GM18909 (cell line): ENCODE measurements at regions not wholly inside any gene's neighbourhood (a gene's known extent, or its start where the extent isn't known, plus 50 kb on each side); places are given as distances from the start of the nearest gene placed in this dataset.
"Not testable (repeated sequence)": the region's sequence is repeated elsewhere in the genome, so short reads cannot be mapped to it uniquely, and the experiment has no call there.

Source experiments
- ATAC-seq: cut with Tn5 transposase; IDR thresholded peaks from one replicate; pipeline ENCODE4 v1.9.1; 2021; ENCODE audit warnings: mild to moderate bottlenecking; ENCODE audit not compliant: unreplicated experiment, poor library complexity

GRCh38 chr5:82590112-82590511, 312.0 kb upstream of the RPS23 start:
- no peak for ATAC-seq

GRCh38 chr5:82586661-82587310, 308.6 kb upstream of the RPS23 start:
- no peak for ATAC-seq

GRCh38 chr5:82586181-82586580, 308.0 kb upstream of the RPS23 start:
- ATAC-seq = no peak

- no peak for ATAC-seq
Observed at GRCh38 chr5:82584631-82585030, 306.5 kb upstream of the RPS23 start.

GRCh38 chr5:82583331-82583730, 305.2 kb upstream of the RPS23 start:
- not testable (repeated sequence) for ATAC-seq

- ATAC-seq = no peak
Observed at GRCh38 chr5:82564963-82565362, 286.8 kb upstream of the RPS23 start.

- no peak for ATAC-seq
Observed at GRCh38 chr5:82563745-82564144, 285.6 kb upstream of the RPS23 start.

GRCh38 chr5:82562696-82563240, 284.6 kb upstream of the RPS23 start:
- no peak for ATAC-seq

- no peak for ATAC-seq
Observed at GRCh38 chr5:82561797-82562196, 283.6 kb upstream of the RPS23 start.

- no peak for ATAC-seq
Observed at GRCh38 chr5:82560969-82561368, 282.8 kb upstream of the RPS23 start.

- no peak for ATAC-seq
Observed at GRCh38 chr5:82560561-82560960, 282.4 kb upstream of the RPS23 start.

GRCh38 chr5:82551840-82552385, 273.8 kb upstream of the RPS23 start:
- no peak for ATAC-seq

- ATAC-seq = no peak
Observed at GRCh38 chr5:82551192-82551591, 273.0 kb upstream of the RPS23 start.

- ATAC-seq = no peak
Observed at GRCh38 chr5:82549263-82549662, 271.1 kb upstream of the RPS23 start.

GRCh38 chr5:82544004-82544403, 265.9 kb upstream of the RPS23 start:
- ATAC-seq = no peak

- no peak for ATAC-seq
Observed at GRCh38 chr5:82540301-82540700, 262.1 kb upstream of the RPS23 start.

GRCh38 chr5:82538339-82539034, 260.3 kb upstream of the RPS23 start:
- ATAC-seq = no peak

- ATAC-seq = no peak
Observed at GRCh38 chr5:82537687-82538306, 259.6 kb upstream of the RPS23 start.

- ATAC-seq = no peak
Observed at GRCh38 chr5:82534986-82535385, 256.8 kb upstream of the RPS23 start.

GRCh38 chr5:82532075-82532474, 253.9 kb upstream of the RPS23 start:
- not testable (repeated sequence) for ATAC-seq

GRCh38 chr5:82526540-82526939, 248.4 kb upstream of the RPS23 start:
- ATAC-seq = no peak
